ENCODE measurements at regions not wholly inside any gene's neighbourhood (a gene's known extent, or its start where the extent isn't known, plus 50 kb on each side); places are given as distances from the start of the nearest gene placed in this dataset.

DNA sequence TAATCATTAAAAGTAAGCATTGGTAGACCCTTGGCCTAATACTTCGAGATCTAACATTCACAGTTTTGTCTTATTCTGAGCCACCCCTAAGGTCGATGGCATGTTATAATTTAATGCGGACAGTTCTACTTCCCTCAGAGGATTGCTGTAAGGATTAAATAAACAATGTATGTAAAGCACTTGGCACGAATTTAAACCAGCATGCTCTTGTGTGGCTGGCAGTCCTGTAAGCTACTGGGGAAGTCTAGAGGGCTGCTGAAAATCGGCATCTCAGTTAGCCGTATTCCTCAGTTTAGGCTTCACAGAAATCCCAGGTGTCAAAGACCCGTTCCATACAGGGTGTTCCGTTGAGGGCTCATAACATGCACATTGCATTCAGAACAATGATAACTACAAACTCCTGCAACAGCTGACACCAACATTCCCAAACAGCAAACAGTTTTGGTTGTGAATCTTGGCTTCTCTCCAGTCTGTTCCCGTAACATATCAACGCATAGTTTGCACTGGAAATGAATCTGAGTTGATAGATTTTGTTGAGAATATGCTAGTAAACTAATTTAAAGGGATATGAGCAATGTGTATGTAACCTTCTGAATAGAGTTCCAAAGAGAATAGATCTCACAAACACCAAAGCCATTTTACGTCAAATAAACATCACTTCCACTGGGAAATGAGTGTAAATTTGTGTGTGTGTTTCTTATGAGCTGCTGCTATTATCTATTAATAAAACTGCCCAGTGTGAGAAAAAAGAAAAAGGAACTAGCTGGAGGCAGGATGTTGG lies 52.2 kb upstream of the ACKR3 start:
- intact Hi-C loops (cut with micrococcal nuclease; ENCODE audit: unreplicated experiment): no loop called here
- CTCF ChIA-PET: no interaction called here
- BruUV-seq (replicated peaks): no TSS peak
- Mint-ChIP-seq H3K36me3 (ENCODE audit: insufficient read depth, unreplicated experiment) (no peaks in the 10 kb centered on the region), H3K9me3 (ENCODE audit: low read depth, unreplicated experiment) (no peaks in the 10 kb centered on the region), H3K4me1 (ENCODE audit: low read depth, unreplicated experiment) (no peaks in the 10 kb centered on the region), H3K27me3 (ENCODE audit: unreplicated experiment) (peaks cover 28% of the 10 kb centered on the region), H3K27ac (ENCODE audit: unreplicated experiment) (no peak overlapping the region), H3K4me3 (ENCODE audit: low read depth, unreplicated experiment) (no peak overlapping the region)
- TF ChIP-seq, protein P1, sequence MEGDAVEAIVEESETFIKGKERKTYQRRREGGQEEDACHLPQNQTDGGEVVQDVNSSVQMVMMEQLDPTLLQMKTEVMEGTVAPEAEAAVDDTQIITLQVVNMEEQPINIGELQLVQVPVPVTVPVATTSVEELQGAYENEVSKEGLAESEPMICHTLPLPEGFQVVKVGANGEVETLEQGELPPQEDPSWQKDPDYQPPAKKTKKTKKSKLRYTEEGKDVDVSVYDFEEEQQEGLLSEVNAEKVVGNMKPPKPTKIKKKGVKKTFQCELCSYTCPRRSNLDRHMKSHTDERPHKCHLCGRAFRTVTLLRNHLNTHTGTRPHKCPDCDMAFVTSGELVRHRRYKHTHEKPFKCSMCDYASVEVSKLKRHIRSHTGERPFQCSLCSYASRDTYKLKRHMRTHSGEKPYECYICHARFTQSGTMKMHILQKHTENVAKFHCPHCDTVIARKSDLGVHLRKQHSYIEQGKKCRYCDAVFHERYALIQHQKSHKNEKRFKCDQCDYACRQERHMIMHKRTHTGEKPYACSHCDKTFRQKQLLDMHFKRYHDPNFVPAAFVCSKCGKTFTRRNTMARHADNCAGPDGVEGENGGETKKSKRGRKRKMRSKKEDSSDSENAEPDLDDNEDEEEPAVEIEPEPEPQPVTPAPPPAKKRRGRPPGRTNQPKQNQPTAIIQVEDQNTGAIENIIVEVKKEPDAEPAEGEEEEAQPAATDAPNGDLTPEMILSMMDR (IDR thresholded peaks at IDR 0.05; ENCODE audit: unreplicated experiment): no peak
- no peak for DNase-seq

All from Calu3 (cell line).